RPMI7951 (cell line): ENCODE measurements at regions not wholly inside any gene's neighbourhood (a gene's known extent, or its start where the extent isn't known, plus 50 kb on each side); places are given as distances from the start of the nearest gene placed in this dataset.

Experiments used
- DNase-seq: peaks from one replicate; pipeline ENCODE4 v3.0.0-alpha.2; 2012; ENCODE audit warnings: low read depth

DNA sequence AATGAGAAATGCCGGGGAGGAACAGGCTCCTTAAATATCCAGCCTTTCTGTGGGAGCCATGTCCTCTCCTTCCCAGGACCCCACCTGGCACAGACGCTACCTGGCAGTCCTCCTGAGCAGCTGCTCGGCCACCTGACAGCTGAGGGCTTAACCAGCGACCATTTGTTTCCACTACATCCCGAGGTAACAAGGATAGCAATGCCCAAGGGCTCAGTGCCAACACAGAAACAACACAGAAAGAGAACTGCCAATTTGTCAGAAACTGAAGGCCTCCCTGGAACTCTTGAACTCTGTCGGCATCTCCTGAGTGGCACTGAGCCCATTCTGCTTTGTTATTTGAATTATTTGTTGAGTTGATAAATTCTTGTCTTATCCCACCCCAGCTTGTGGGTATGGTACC is 122.2 kb upstream of the ARHGAP28 start:
- no peak for DNase-seq

GRCh38 chr18:6609666-6610264 is 119.8 kb upstream of the ARHGAP28 start:
- no peak for DNase-seq

GRCh38 chr18:6610466-6610865 is 119.0 kb upstream of the ARHGAP28 start:
- DNase-seq = peak; percentile 24

DNA sequence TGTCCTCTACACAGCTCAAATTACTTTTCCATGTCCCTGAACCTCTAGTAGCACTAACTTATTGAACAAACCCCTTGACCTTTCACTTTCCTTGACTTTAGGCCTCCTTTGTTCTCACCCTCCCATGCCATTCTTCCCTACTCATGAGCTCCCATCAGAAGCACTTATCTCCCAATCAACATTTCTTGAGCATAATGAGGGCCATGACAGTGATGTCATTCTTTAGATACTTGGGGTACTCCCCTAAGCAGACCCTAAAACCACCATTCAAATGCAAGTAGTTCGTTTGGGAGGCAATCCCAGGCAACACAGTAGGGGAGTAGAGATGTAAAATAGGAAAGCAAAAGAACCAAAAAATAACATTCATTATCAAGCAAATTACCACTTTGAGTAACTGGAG is 115.9 kb upstream of the ARHGAP28 start:
- no peak for DNase-seq

GRCh38 chr18:6614952-6615351 is 114.6 kb upstream of the ARHGAP28 start:
- peak; percentile 1 for DNase-seq

GRCh38 chr18:6616981-6617380 is 112.5 kb upstream of the ARHGAP28 start:
- no peak for DNase-seq

- no peak for DNase-seq
Observed at GRCh38 chr18:6621437-6621836, 108.1 kb upstream of the ARHGAP28 start.

GRCh38 chr18:6623278-6623677 is 106.2 kb upstream of the ARHGAP28 start:
- DNase-seq = no peak

DNA sequence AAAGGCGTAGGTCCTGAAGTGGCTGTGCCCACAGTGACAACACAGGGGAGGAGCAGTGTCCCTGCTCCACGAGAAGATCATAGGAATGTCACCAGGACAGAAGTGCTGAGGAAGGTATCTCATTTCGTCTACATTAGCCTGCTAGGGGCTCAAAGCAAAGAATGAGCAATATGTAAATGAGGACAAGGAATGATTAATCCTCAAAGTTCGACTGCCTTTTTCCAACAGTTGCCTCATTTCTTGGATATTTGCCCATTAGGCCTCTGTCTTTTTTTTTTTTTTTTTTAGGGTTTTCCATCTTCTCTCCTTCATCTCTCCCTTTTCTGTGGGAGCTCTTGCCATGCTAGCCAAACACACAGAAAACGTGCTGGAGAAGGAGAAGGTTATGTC is 105.2 kb upstream of the ARHGAP28 start:
- no peak for DNase-seq

DNA sequence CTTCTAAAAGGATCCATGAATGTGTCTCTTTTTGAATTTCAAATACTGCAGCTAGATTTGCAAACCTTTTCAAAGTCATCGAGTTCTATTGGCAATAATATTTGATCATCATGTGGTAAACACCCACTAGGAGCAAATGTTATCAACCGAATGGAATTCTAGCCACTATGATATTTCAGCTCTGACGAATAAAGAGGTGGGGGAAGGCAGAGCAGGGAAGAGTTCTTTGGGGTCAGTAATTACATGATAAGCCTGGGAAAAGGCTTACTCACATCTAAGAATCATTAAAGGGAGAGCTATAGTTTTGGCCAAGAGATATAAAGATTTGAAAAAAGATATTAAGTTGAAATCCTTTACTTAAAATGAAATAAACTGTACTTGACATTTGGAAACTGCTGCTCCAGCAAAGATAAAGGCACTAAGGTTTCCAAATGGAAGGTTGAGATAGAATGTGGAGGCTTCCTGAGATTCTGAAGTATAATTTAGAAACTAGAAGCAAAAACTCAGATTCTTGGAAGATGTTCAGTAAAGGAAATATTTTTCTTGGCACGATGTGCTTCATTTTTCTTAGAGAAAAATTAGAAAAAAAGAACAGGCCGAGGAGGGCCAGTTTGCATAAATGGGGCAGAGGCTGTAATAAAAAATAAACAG is 104.7 kb upstream of the ARHGAP28 start:
- no peak for DNase-seq

DNA sequence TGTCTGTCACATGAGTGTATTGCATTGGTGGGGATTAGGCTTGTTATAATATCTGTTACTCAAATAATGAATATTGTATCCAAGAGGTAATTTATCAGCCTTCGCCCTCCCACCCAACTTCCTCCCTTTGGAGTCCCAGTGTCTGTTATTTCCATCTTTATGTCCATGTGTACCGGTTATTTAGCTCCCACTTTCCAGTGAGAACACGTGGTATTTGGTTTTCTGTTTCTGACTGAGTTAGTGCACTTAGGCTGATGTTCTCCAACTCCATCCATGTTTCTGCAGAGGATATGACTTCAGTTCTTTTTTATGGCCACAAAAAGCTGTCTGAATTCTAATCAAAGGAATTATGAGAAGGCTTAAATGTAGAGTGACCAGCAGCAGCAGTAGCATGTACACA is 104.0 kb upstream of the ARHGAP28 start:
- DNase-seq = no peak

DNA sequence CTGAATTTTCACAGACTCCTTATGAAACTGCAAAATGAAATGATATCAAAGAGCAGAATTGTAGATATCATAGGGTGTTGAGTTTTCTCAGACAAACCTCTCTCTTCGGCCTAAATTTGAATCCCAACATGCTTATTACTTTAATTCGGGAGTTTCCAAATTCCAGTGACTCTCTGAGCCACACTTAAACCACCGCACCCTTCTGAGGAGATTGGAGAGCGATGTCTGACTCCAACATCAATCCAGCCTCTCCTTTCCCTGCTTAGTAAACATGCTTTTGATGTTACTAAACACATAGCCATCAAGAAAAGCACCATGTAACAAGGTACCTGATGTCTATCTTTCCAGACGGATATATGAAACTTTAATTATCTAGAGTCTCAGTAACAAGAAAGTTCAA is 103.1 kb upstream of the ARHGAP28 start:
- DNase-seq = no peak

- no peak for DNase-seq
Observed at GRCh38 chr18:6627645-6628044, 101.9 kb upstream of the ARHGAP28 start.

DNA sequence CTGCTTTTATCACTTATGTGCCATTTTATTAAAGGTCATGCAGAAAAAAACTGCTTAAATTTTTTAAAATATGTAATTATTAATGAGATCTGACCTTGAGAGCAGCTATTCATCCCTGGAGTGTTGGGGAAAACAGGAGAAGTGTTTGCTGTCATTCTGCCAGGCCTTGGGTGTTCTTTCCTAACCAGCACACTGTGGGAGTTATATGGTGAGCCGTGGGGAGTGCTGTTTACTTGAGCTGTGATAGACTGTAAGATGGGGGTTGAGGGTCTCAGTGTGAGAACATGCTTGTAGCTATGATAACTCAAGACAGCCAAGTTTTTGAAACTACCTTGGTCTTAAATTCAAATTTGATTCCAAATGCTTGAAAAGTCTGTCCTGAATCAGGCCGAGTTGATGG is 101.3 kb upstream of the ARHGAP28 start:
- DNase-seq = no peak

- DNase-seq = no peak
Observed at GRCh38 chr18:6629635-6630140, 99.8 kb upstream of the ARHGAP28 start.

- DNase-seq = no peak
Observed at GRCh38 chr18:6633310-6633709, 96.2 kb upstream of the ARHGAP28 start.

DNA sequence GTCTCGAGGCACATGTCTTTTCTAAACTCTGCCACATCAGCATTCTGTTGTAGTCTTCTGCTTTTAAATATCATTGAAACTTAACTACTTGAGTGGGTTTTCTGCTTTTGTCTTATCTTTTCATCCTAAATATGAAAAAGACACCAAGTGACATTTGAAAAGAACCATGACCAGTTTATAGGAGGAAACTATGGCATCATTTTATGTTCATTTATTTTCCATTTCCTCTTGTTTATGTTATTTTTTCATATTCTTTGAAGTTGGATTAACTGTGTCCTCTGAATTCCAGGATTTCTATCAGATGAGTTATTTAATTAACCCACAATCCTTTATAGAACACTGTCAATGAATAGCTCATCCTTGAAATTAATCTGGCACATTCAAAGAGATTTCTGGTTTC is 93.4 kb upstream of the ARHGAP28 start:
- DNase-seq = no peak

GRCh38 chr18:6638447-6638846 is 91.1 kb upstream of the ARHGAP28 start:
- DNase-seq = no peak

DNA sequence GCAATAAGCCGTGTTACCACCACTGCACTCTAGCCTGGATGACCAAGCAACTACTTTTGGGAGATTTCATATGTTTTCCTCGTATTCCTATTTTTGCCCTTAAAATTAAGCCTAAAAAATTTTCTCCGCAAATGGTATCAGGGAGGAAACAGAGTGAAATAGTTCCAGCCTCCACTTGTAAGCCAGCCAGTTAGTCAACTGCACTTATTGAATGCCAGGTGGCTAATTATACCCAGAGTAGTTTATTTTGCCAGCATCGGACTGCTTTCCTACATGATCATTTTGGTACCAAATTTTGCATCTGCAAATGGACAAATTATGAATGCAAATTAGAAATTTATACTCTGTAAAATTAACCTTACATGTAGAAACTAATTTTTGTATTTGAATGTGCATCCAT is 90.2 kb upstream of the ARHGAP28 start:
- DNase-seq = no peak

GRCh38 chr18:6644836-6645627 is 84.5 kb upstream of the ARHGAP28 start:
- no peak for DNase-seq

DNA sequence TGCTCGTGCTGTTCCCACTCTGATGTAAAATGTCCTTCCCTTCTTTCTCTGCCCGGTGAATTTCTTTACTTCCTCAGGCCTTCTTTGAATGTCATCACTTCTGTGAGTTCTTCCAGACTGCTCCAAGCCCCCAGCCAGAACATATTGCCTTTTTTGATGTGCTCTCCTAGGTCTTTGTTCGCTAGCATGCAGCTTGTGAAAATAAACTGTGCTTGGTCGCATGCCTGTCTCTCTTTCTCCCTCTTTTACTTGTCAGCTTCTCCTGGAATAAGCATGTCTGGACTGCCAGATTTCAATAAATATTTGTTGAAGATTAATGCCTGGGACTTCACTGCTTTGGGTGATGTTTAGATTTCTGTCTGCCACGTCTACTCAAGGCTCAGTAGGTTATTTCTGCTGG is 82.7 kb upstream of the ARHGAP28 start:
- DNase-seq = no peak

- DNase-seq = no peak
Observed at GRCh38 chr18:6648581-6648980, 80.9 kb upstream of the ARHGAP28 start.
